Endothelial cell of umbilical vein (primary cell): ENCODE measurements at regions not wholly inside any gene's neighbourhood (a gene's known extent, or its start where the extent isn't known, plus 50 kb on each side); places are given as distances from the start of the nearest gene placed in this dataset.

Experiments
- EZH2 ChIP-seq: IDR thresholded peaks from 2 replicates; pipeline ENCODE4 v1.6.1; 2012; ENCODE audit warnings: borderline replicate concordance, low read depth, mild to moderate bottlenecking, moderate library complexity, low read length, inconsistent platforms; ENCODE audit not compliant: severe bottlenecking
- FOS ChIP-seq: IDR thresholded peaks from 2 replicates; pipeline ENCODE4 v1.6.1; 2011; ENCODE audit warnings: mild to moderate bottlenecking, low read length, moderate library complexity, borderline replicate concordance; ENCODE audit not compliant: insufficient read depth
- JUN ChIP-seq: IDR thresholded peaks from 2 replicates; pipeline ENCODE4 v1.6.1; 2011; ENCODE audit warnings: borderline replicate concordance, low read depth; ENCODE audit not compliant: insufficient read length, insufficient read depth
- MAX ChIP-seq: IDR thresholded peaks from 2 replicates; pipeline ENCODE4 v1.6.1; 2011; ENCODE audit not compliant: insufficient read depth, insufficient read length
- MYC ChIP-seq: IDR thresholded peaks from one replicate; pipeline ENCODE4 v1.6.1; 2011; ENCODE audit warnings: mild to moderate bottlenecking, low read depth, low read length
- POLR2A ChIP-seq: IDR thresholded peaks from 2 replicates; pipeline ENCODE4 v1.6.1; 2012; ENCODE audit warnings: low read depth, mild to moderate bottlenecking, control low read depth, low read length
- POLR2AphosphoS5 ChIP-seq: IDR thresholded peaks from 2 replicates; pipeline ENCODE4 v1.6.1; 2012; ENCODE audit warnings: low read depth, mild to moderate bottlenecking, control low read depth, low read length, moderate library complexity; ENCODE audit not compliant: insufficient read depth
- TF ChIP-seq, protein P1 (sequence below), 2 donors: IDR thresholded peaks; 1 replicate in 1 of 2; 2 replicates in 1 of 2; pipeline ENCODE4 v1.5.1; 2011; ENCODE audit warnings: low read length in 2 of 2, mild to moderate bottlenecking in 2 of 2, moderate library complexity in 2 of 2, control low read depth in 1 of 2, inconsistent platforms in 1 of 2, low read depth in 1 of 2; ENCODE audit not compliant: insufficient read depth in 1 of 2; ENCODE audit errors: extremely low read depth in 1 of 2

- TF ChIP-seq, protein P1, sequence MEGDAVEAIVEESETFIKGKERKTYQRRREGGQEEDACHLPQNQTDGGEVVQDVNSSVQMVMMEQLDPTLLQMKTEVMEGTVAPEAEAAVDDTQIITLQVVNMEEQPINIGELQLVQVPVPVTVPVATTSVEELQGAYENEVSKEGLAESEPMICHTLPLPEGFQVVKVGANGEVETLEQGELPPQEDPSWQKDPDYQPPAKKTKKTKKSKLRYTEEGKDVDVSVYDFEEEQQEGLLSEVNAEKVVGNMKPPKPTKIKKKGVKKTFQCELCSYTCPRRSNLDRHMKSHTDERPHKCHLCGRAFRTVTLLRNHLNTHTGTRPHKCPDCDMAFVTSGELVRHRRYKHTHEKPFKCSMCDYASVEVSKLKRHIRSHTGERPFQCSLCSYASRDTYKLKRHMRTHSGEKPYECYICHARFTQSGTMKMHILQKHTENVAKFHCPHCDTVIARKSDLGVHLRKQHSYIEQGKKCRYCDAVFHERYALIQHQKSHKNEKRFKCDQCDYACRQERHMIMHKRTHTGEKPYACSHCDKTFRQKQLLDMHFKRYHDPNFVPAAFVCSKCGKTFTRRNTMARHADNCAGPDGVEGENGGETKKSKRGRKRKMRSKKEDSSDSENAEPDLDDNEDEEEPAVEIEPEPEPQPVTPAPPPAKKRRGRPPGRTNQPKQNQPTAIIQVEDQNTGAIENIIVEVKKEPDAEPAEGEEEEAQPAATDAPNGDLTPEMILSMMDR (IDR thresholded peaks at IDR 0.05; ENCODE audit: extremely low read depth in 1 of 2, insufficient read depth in 1 of 2, low read depth in 1 of 2, low read length in 2 of 2): no peak
- TF ChIP-seq POLR2A: no peak
- no peak for TF ChIP-seq EZH2
- no peak for TF ChIP-seq MAX
- no peak for TF ChIP-seq MYC
- no peak for TF ChIP-seq JUN
- no peak for TF ChIP-seq POLR2AphosphoS5
- TF ChIP-seq FOS: no peak
These were observed 431.9 kb upstream of the AGTR1 start for GRCh38 chr3:148265841-148266240.
